ENCODE measurements at regions not wholly inside any gene's neighbourhood (a gene's known extent, or its start where the extent isn't known, plus 50 kb on each side); places are given as distances from the start of the nearest gene placed in this dataset.

DNA sequence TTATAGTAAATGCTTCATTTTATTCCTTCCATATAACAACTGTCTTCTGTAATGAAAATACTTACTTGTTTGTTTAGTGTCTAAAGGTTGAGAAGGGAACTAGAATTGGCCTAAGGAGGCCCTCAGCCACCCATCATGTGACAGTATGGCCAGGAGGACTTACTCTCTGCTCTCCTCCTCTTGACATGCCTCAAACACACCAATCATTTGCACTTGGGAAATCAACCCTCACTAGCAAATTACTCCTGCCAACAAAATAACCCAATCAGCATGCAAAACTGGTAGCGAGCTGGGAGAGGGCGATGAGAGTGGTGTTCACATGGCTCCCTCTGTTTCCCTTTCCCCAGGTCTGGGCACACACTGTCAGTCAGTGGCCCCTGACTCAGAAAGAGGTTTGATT lies 58.6 kb upstream of the MEF2C start:
- Histone ChIP-seq H3K79me2 (ENCODE audit: insufficient read depth, low read length) (no peaks in the 10 kb centered on the region), H3K9me2 (replicated peaks; ENCODE audit: insufficient read depth, low read length) (no peaks in the 10 kb centered on the region), H3K4me3 (ENCODE audit: insufficient read depth, low read length, poor library complexity, severe bottlenecking) (no peak overlapping the region), H3K9ac (ENCODE audit: low read length) (no peak overlapping the region), H2AFZ (ENCODE audit: low read depth, low read length, severe bottlenecking) (no peak overlapping the region), H3K4me2 (ENCODE audit: low read depth, low read length, poor library complexity, severe bottlenecking) (no peak overlapping the region), H3K36me3 (ENCODE audit: low read length) (no peaks in the 10 kb centered on the region), H3K27me3 (ENCODE audit: low read length) (no peaks in the 10 kb centered on the region), H4K20me1 (ENCODE audit: low read depth, low read length) (no peaks in the 10 kb centered on the region), H3K9me3 (ENCODE audit: insufficient read depth, low read length) (no peaks in the 10 kb centered on the region), H3F3A (ENCODE audit: insufficient read depth) (no peaks in the 10 kb centered on the region), H3K27ac (ENCODE audit: low read depth, low read length) (no peak overlapping the region)
- no peak for TF ChIP-seq EZH2phosphoT487 (conservative IDR thresholded peaks at IDR 0.05; ENCODE audit: low read length)
- TF ChIP-seq, protein P1, sequence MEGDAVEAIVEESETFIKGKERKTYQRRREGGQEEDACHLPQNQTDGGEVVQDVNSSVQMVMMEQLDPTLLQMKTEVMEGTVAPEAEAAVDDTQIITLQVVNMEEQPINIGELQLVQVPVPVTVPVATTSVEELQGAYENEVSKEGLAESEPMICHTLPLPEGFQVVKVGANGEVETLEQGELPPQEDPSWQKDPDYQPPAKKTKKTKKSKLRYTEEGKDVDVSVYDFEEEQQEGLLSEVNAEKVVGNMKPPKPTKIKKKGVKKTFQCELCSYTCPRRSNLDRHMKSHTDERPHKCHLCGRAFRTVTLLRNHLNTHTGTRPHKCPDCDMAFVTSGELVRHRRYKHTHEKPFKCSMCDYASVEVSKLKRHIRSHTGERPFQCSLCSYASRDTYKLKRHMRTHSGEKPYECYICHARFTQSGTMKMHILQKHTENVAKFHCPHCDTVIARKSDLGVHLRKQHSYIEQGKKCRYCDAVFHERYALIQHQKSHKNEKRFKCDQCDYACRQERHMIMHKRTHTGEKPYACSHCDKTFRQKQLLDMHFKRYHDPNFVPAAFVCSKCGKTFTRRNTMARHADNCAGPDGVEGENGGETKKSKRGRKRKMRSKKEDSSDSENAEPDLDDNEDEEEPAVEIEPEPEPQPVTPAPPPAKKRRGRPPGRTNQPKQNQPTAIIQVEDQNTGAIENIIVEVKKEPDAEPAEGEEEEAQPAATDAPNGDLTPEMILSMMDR (IDR thresholded peaks at IDR 0.05; ENCODE audit: insufficient read depth, low read length, poor library complexity, severe bottlenecking): no peak

DNA sequence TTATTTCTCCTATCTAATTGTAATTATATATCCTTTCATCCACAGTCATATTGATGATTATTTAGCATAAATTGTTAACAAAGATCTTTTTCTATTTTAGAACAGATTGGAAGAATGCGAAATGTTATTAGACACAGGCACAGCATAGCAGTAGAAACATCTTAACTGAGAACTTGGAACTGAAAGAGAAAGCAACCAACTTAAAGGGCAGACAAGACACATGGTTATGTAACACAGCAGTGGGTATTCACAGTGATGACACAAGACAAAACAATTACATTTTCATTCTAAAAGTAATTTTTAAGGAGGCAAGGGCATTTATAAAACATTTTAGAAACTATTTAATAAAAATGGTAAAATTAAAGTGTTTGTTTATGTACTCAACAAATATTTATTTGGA lies 57.7 kb upstream of the MEF2C start:
- TF ChIP-seq EZH2phosphoT487 (conservative IDR thresholded peaks at IDR 0.05; ENCODE audit: low read length): no peak
- TF ChIP-seq, protein P1 (IDR thresholded peaks at IDR 0.05; ENCODE audit: insufficient read depth, low read length, poor library complexity, severe bottlenecking): no peak
- Histone ChIP-seq H2AFZ (ENCODE audit: low read depth, low read length, severe bottlenecking) (no peak overlapping the region), H3K9me3 (ENCODE audit: insufficient read depth, low read length) (no peaks in the 10 kb centered on the region), H3K9ac (ENCODE audit: low read length) (no peak overlapping the region), H3K4me2 (ENCODE audit: low read depth, low read length, poor library complexity, severe bottlenecking) (no peak overlapping the region), H3K27me3 (ENCODE audit: low read length) (no peaks in the 10 kb centered on the region), H3K36me3 (ENCODE audit: low read length) (no peaks in the 10 kb centered on the region), H3K9me2 (replicated peaks; ENCODE audit: insufficient read depth, low read length) (no peaks in the 10 kb centered on the region), H3K4me3 (ENCODE audit: insufficient read depth, low read length, poor library complexity, severe bottlenecking) (no peak overlapping the region), H3K27ac (ENCODE audit: low read depth, low read length) (no peak overlapping the region), H4K20me1 (ENCODE audit: low read depth, low read length) (no peaks in the 10 kb centered on the region), H3F3A (ENCODE audit: insufficient read depth) (no peaks in the 10 kb centered on the region), H3K79me2 (ENCODE audit: insufficient read depth, low read length) (no peaks in the 10 kb centered on the region)

DNA sequence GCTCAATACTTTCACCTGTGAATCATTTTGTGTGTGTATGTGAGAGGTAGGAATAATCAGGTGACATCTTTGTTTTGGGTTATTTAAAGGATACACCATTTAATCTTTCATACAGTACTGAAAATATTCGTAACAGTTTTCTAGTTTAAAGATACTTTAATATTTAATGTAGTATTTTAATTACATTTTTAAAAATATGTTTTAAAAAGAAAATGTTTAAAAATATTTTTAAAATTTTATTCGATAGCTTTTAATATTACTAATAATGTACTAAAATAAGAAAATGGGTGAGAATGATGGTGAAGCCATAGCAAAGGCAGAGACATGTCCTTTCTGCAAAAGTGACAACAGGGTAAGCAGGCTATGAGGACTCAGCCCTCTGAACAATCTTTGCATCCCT lies 56.3 kb upstream of the MEF2C start:
- no peak overlapping the region for H3K27ac ChIP-seq (ENCODE audit: low read depth, low read length)
- H3K9ac ChIP-seq (ENCODE audit: low read length): no peak overlapping the region
- TF ChIP-seq EZH2phosphoT487 (conservative IDR thresholded peaks at IDR 0.05; ENCODE audit: low read length): no peak
- TF ChIP-seq, protein P1 (IDR thresholded peaks at IDR 0.05; ENCODE audit: insufficient read depth, low read length, poor library complexity, severe bottlenecking): no peak
- no peaks in the 10 kb centered on the region for H3F3A ChIP-seq (ENCODE audit: insufficient read depth)
- no peaks in the 10 kb centered on the region for H3K36me3 ChIP-seq (ENCODE audit: low read length)
- H3K4me3 ChIP-seq (ENCODE audit: insufficient read depth, low read length, poor library complexity, severe bottlenecking): no peak overlapping the region
- no peak overlapping the region for H2AFZ ChIP-seq (ENCODE audit: low read depth, low read length, severe bottlenecking)
- no peaks in the 10 kb centered on the region for H3K79me2 ChIP-seq (ENCODE audit: insufficient read depth, low read length)
- no peaks in the 10 kb centered on the region for H3K27me3 ChIP-seq (ENCODE audit: low read length)
- H4K20me1 ChIP-seq (ENCODE audit: low read depth, low read length): no peaks in the 10 kb centered on the region
- H3K9me3 ChIP-seq (ENCODE audit: insufficient read depth, low read length): no peaks in the 10 kb centered on the region
- no peak overlapping the region for H3K4me2 ChIP-seq (ENCODE audit: low read depth, low read length, poor library complexity, severe bottlenecking)
- H3K9me2 ChIP-seq (replicated peaks; ENCODE audit: insufficient read depth, low read length): no peaks in the 10 kb centered on the region

DNA sequence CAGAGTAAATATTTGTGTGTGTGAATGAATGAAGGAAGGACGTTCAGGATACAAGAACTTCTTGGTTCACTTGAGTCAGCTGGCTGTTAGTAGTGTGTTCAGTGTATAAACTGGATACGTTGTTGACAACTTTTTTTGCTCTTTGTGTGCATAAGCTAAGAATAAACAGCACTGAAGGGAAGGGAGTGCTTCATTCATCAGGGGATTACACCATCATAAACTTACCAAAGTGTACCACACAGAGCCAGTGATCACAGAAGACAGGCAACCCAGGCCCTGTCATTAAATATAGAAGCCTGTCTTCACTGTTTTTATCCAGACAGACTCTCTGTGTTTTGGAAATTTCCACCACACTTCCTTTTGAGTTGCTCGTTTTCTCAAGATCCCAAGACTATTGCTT lies 55.5 kb upstream of the MEF2C start:
- no peaks in the 10 kb centered on the region for H4K20me1 ChIP-seq (ENCODE audit: low read depth, low read length)
- TF ChIP-seq EZH2phosphoT487 (conservative IDR thresholded peaks at IDR 0.05; ENCODE audit: low read length): no peak
- TF ChIP-seq, protein P1 (IDR thresholded peaks at IDR 0.05; ENCODE audit: insufficient read depth, low read length, poor library complexity, severe bottlenecking): no peak
- H3K79me2 ChIP-seq (ENCODE audit: insufficient read depth, low read length): no peaks in the 10 kb centered on the region
- H3K9ac ChIP-seq (ENCODE audit: low read length): no peak overlapping the region
- no peak overlapping the region for H3K4me2 ChIP-seq (ENCODE audit: low read depth, low read length, poor library complexity, severe bottlenecking)
- no peaks in the 10 kb centered on the region for H3K9me3 ChIP-seq (ENCODE audit: insufficient read depth, low read length)
- no peak overlapping the region for H3K4me3 ChIP-seq (ENCODE audit: insufficient read depth, low read length, poor library complexity, severe bottlenecking)
- H2AFZ ChIP-seq (ENCODE audit: low read depth, low read length, severe bottlenecking): no peak overlapping the region
- H3K27me3 ChIP-seq (ENCODE audit: low read length): no peaks in the 10 kb centered on the region
- no peaks in the 10 kb centered on the region for H3F3A ChIP-seq (ENCODE audit: insufficient read depth)
- H3K36me3 ChIP-seq (ENCODE audit: low read length): no peaks in the 10 kb centered on the region
- no peaks in the 10 kb centered on the region for H3K9me2 ChIP-seq (replicated peaks; ENCODE audit: insufficient read depth, low read length)
- H3K27ac ChIP-seq (ENCODE audit: low read depth, low read length): no peak overlapping the region

Data from SU-DHL-6 (cell line).